Cardiac muscle cell (in vitro differentiated cells and primary cell): ENCODE measurements at regions not wholly inside any gene's neighbourhood (a gene's known extent, or its start where the extent isn't known, plus 50 kb on each side); places are given as distances from the start of the nearest gene placed in this dataset.

Experiments used
- DNase-seq, 2 donors: peaks; one replicate each; pipeline versions ENCODE4 v3.0.0 to v3.0.0-alpha.2; 2010 to 2017; ENCODE audit warnings: low read depth in 1 of 2, low spot score in 1 of 2
- H3K27ac ChIP-seq: fragments of 200-600 bp; sonication (generic); 2 replicates; pipeline ENCODE4 v1.5.1; 2016
- H3K27me3 ChIP-seq: fragments of 200-600 bp; sonication (generic); 2 replicates; pipeline ENCODE4 v1.6.0; 2016; ENCODE audit warnings: control low read depth
- H3K36me3 ChIP-seq: fragments of 200-600 bp; sonication (generic); 2 replicates; pipeline ENCODE4 v1.5.1; 2016; ENCODE audit warnings: control low read depth
- H3K4me1 ChIP-seq: fragments of 200-600 bp; sonication (generic); 2 replicates; pipeline ENCODE4 v1.8.1; 2017; ENCODE audit warnings: low read depth, mild to moderate bottlenecking, mixed run types
- H3K4me3 ChIP-seq: fragments of 200-600 bp; sonication (generic); 2 replicates; pipeline ENCODE4 v1.5.1; 2016; ENCODE audit warnings: mild to moderate bottlenecking
- H3K9me3 ChIP-seq: fragments of 200-600 bp; sonication (generic); 2 replicates; pipeline ENCODE4 v1.5.1; 2017; ENCODE audit warnings: low read depth, mild to moderate bottlenecking, control low read depth
- TF ChIP-seq, protein P1 (sequence below): IDR thresholded peaks from 2 replicates; pipeline ENCODE4 v1.5.1; 2012; ENCODE audit warnings: low read depth, mild to moderate bottlenecking, low read length

DNA sequence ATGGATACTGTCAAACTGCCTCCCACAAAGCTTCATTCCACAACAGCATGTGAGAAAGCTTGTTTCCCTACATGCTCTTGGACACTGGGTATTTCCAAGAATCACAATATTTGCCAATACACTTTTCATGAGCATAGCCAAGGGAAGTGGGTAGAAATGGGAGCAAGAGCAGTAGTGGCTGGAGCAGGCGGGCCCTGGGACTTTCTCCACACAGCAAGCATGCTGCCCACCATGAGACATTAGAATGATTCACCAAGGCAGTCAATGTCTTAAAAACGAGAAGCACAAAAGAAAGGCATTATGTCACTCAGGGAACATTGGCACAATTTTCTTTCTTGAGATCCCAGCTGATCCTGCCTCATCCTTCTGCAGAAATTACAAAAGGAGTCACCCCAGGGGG is 371.6 kb upstream of the RUNX1 start:
- no peak overlapping the region for H3K4me3 ChIP-seq
- TF ChIP-seq, protein P1, sequence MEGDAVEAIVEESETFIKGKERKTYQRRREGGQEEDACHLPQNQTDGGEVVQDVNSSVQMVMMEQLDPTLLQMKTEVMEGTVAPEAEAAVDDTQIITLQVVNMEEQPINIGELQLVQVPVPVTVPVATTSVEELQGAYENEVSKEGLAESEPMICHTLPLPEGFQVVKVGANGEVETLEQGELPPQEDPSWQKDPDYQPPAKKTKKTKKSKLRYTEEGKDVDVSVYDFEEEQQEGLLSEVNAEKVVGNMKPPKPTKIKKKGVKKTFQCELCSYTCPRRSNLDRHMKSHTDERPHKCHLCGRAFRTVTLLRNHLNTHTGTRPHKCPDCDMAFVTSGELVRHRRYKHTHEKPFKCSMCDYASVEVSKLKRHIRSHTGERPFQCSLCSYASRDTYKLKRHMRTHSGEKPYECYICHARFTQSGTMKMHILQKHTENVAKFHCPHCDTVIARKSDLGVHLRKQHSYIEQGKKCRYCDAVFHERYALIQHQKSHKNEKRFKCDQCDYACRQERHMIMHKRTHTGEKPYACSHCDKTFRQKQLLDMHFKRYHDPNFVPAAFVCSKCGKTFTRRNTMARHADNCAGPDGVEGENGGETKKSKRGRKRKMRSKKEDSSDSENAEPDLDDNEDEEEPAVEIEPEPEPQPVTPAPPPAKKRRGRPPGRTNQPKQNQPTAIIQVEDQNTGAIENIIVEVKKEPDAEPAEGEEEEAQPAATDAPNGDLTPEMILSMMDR: no peak
- H3K27ac ChIP-seq: no peak overlapping the region
- H3K36me3 ChIP-seq: no peaks in the 10 kb centered on the region
- peaks cover 4% of the 10 kb centered on the region for H3K27me3 ChIP-seq
- H3K4me1 ChIP-seq: no peaks in the 10 kb centered on the region
- no peak for DNase-seq
- H3K9me3 ChIP-seq: peaks cover 2% of the 10 kb centered on the region

DNA sequence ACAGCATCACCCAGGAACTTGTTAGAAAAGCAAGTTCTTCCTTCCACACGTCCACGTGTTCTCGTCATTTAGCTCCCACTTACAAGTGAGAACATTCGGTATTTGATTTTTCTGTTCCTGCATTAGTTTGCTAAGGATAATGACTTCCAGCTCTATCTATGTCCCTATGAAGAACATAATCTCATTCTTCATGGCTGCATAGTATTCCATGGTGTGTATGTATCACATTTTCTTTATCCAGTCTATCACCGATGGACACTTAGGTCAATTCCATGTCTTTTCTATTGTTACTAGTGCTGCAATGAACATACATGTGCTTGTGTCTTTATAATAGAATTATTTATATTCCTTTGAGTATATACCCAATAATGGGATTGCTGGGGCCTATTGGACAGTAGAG is 368.7 kb upstream of the RUNX1 start:
- H3K27ac ChIP-seq: no peak overlapping the region
- H3K9me3 ChIP-seq: peaks cover 2% of the 10 kb centered on the region
- H3K27me3 ChIP-seq: peaks cover 7% of the 10 kb centered on the region
- no peak overlapping the region for H3K4me3 ChIP-seq
- no peaks in the 10 kb centered on the region for H3K4me1 ChIP-seq
- no peak for DNase-seq
- H3K36me3 ChIP-seq: no peaks in the 10 kb centered on the region
- TF ChIP-seq, protein P1: no peak

DNA sequence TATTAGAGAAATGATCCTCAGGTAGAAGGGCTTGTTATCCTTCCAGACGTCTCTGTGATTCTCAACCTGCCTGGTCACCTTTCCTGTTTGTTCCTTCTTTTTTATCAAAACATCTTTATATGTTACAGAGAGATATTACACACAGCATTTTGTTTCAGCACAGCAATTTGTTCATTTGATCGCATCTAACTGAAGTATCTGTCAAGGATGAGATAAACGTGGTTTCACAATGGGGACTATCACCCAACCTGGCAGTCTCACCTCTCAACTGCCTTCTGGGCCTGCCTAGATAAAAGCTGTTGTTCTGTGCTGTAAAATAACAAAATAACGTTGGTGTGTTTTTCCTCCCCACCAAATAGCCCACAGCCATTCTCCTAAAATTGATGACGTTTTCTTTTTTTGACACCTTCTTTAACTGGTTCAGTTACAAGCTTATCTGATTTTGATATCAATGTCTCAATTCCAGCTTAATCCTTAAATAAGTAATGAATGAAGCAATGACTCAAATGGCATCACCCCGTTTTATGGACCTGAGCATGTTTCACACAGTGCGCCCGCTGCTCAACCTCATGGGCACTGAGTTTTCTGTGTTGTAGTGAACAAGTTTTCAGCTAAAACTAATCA is 367.9 kb upstream of the RUNX1 start:
- Histone ChIP-seq H3K4me1 (no peaks in the 10 kb centered on the region), H3K27me3 (peaks cover 15% of the 10 kb centered on the region), H3K4me3 (no peak overlapping the region), H3K9me3 (peaks cover 2% of the 10 kb centered on the region), H3K36me3 (no peaks in the 10 kb centered on the region), H3K27ac (no peak overlapping the region)
- DNase-seq: no peak
- TF ChIP-seq, protein P1: no peak

DNA sequence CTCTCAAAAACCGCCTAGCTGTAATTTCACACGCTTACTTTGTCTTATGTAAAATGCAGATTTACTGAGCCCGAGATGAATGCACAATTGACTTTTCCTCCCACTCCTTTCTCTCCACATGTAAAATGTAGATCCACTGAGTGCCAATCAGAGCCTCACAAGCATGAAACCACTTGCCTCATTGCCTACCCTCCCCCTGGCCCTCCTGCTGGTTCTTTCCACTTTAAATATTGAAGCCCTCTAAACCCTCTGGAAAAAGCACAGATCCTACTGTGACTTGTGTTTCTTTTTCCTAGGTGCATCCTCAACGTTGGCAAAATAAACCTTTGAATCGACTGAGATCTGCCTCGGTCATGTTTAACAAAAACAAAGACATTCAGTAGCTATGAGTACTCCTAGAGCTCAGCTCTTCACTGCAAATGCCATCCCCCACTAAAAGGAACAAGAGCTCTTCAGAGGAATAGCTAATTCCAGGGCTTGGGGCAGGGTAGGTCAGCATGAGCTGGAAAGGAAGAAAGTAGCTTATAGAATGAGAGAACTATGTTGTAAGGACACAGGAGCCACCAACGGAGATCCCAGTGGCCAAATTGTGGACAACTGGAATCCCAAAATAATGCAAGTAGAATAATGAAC is 365.5 kb upstream of the RUNX1 start:
- Histone ChIP-seq H3K4me1 (no peaks in the 10 kb centered on the region), H3K36me3 (no peaks in the 10 kb centered on the region), H3K9me3 (no peaks in the 10 kb centered on the region), H3K27ac (no peak overlapping the region), H3K4me3 (no peak overlapping the region), H3K27me3 (peaks cover 32% of the 10 kb centered on the region)
- DNase-seq: no peak
- TF ChIP-seq, protein P1: no peak

DNA sequence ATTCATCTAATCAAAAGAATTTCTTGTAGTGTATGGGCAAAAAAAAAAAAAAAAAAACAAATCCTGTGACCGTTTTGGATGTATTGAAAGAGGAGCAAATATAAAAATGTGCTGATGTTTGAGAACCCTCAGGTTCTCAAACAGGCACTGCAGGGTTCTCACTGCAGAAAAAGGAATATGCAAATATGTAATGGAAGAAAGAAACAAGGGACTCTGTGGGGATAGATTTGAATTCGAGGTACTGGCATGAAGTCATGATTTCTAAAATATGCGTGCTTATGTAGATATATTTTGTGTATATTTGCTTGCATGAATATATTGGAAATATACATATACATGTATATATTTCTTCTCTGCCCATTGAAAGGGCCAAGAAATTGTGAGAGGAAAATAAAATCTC is 365.0 kb upstream of the RUNX1 start:
- Histone ChIP-seq H3K27me3 (peaks cover 38% of the 10 kb centered on the region), H3K4me1 (no peaks in the 10 kb centered on the region)
- TF ChIP-seq, protein P1: no peak

More for the DNA sequence above, 365.0 kb upstream of the RUNX1 start:
- H3K4me3 ChIP-seq: no peak overlapping the region
- H3K36me3 ChIP-seq: no peaks in the 10 kb centered on the region
- H3K9me3 ChIP-seq: no peaks in the 10 kb centered on the region
- H3K27ac ChIP-seq: no peak overlapping the region
- DNase-seq: no peak
